ENCODE measurements at regions not wholly inside any gene's neighbourhood (a gene's known extent, or its start where the extent isn't known, plus 50 kb on each side); places are given as distances from the start of the nearest gene placed in this dataset.

- TF ChIP-seq TCF7L2 (IDR thresholded peaks at IDR 0.05; ENCODE audit: borderline replicate concordance, extremely low read depth, insufficient read depth, insufficient read length) (no peak), FOSL1 (IDR thresholded peaks at IDR 0.05; ENCODE audit: low read depth) (no peak), POLR2A (IDR thresholded peaks at IDR 0.05; ENCODE audit: borderline replicate concordance, extremely low read depth, insufficient read depth, insufficient read length) (no peak)
These were observed 52.5 kb upstream of the ZNF648 start (continued) for GRCh38 chr1:182113879-182114626.

- no peak overlapping the region for H3K4me3 ChIP-seq (replicated peaks in 1 of 2; ENCODE audit: low read depth in 1 of 2, low read length in 2 of 2)
- DNase-seq (ENCODE audit: low read depth, low spot score), result no peak
- no peaks in the 10 kb centered on the region for H3K27me3 ChIP-seq (ENCODE audit: insufficient read depth, low read length)
- H3K36me3 ChIP-seq (ENCODE audit: control insufficient read depth in 1 of 2, insufficient read depth in 2 of 2, low read length in 2 of 2), result no peaks in the 10 kb centered on the region
- H3K79me2 ChIP-seq (ENCODE audit: insufficient read depth, low read length), result no peaks in the 10 kb centered on the region
- intact Hi-C loops (cut with micrococcal nuclease), result no loop called here
- no peaks in the 10 kb centered on the region for H4K20me1 ChIP-seq (ENCODE audit: insufficient read depth)
- H3K9me3 ChIP-seq (ENCODE audit: control insufficient read depth in 1 of 2, insufficient read depth in 1 of 2, low read depth in 1 of 2, low read length in 2 of 2), result no peaks in the 10 kb centered on the region
- H3K27ac ChIP-seq (ENCODE audit: low read depth, low read length), result no peak overlapping the region
- TF ChIP-seq ZBTB33 (IDR thresholded peaks at IDR 0.05; ENCODE audit: extremely low read depth, insufficient replicate concordance, low read length), result no peak
- no peak for TF ChIP-seq SRF (IDR thresholded peaks at IDR 0.05; ENCODE audit: low read depth)
- no peak for TF ChIP-seq RAD21 (IDR thresholded peaks at IDR 0.05; ENCODE audit: low read depth)
- no peak for TF ChIP-seq REST (IDR thresholded peaks at IDR 0.05; ENCODE audit: low read depth)
- TF ChIP-seq ELF1 (IDR thresholded peaks at IDR 0.05; ENCODE audit: borderline replicate concordance, low read depth), result no peak
- TF ChIP-seq TCF7L2 (IDR thresholded peaks at IDR 0.05; ENCODE audit: borderline replicate concordance, extremely low read depth, insufficient read depth, insufficient read length), result no peak
- TF ChIP-seq SIN3A (IDR thresholded peaks at IDR 0.05; ENCODE audit: low read depth), result no peak
- no peak for TF ChIP-seq FOSL1 (IDR thresholded peaks at IDR 0.05; ENCODE audit: low read depth)
- no peak for TF ChIP-seq EZH2 (IDR thresholded peaks at IDR 0.05)
- no peak for TF ChIP-seq EZH2phosphoT487 (IDR thresholded peaks at IDR 0.05; ENCODE audit: borderline replicate concordance)
- TF ChIP-seq MAX (IDR thresholded peaks at IDR 0.05), result no peak
- H3K4me2 ChIP-seq (ENCODE audit: low read length), result no peak overlapping the region
- ChIA-PET RAD21 (ENCODE audit: low non-redundant PET in 1 of 2, low total read pairs in 2 of 2, uncharacterized antibody in 2 of 2, unreplicated experiment in 2 of 2) (no interaction called here), POLR2A (no interaction called here), CTCF (no interaction called here)
- BruUV-seq (replicated peaks), result no TSS peak
- H3K4me1 ChIP-seq (ENCODE audit: control insufficient read depth in 1 of 2, insufficient read depth in 2 of 2, low read length in 2 of 2), result peaks cover 0 to 10% of the 10 kb centered on the region in 2 experiments; a peak in 2 of 4 replicates
- no peak overlapping the region for H3K9ac ChIP-seq (ENCODE audit: low read length)
- H3K9me2 ChIP-seq (ENCODE audit: insufficient read depth), result no peaks in the 10 kb centered on the region
- no peak overlapping the region for H2AFZ ChIP-seq (ENCODE audit: low read depth, low read length, poor library complexity, severe bottlenecking)
- ATAC-seq, result no peak
These were observed 50.0 kb upstream of the ZNF648 start for GRCh38 chr1:182111496-182111895.

All from HCT116 (cell line).